ENCODE measurements at regions not wholly inside any gene's neighbourhood (a gene's known extent, or its start where the extent isn't known, plus 50 kb on each side); places are given as distances from the start of the nearest gene placed in this dataset.

DNA sequence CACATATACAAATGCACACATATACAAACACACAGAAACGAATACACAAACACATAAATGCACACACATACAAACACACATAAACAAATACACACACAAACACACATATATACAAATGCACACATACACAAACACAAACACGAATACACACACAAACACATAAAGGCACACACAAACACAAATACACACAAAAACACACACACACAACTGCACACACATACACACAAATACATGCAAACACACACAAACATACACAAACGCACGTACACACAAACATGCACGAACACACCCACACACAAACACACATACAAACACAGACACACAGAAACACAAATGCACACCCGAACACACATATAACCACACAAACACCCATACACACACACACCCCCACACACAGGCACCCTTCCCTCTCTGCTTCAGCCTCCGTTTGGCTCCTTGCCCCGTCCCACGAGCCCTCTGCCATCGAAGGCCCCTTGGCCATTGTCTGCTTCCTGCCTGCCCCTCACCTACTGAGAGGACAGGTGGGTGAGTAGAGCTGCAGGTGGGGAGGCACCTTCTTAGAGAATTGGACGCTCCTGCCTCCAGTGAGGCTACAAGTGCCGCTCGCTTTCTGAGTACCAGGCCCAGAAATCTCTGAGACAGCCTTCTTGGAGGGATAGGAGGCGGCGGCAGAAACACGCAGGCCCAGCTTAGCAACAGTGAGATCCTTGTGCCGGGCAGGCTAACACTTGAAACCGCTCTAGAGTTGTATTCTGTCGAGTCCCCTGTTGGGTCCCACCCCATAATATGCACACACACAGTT, 331.2 kb downstream of the FOXL1 start:
- Mint-ChIP-seq H3K27ac (no peak overlapping the region), H3K36me3 (ENCODE audit: low read depth) (no peaks in the 10 kb centered on the region), H3K9me3 (no peaks in the 10 kb centered on the region), H3K27me3 (ENCODE audit: insufficient read depth) (no peaks in the 10 kb centered on the region), H3K4me1 (no peaks in the 10 kb centered on the region), H3K4me3 (no peak overlapping the region)
- Histone ChIP-seq H3K4me1 (ENCODE audit: control insufficient read depth, insufficient read depth, low read length) (no peaks in the 10 kb centered on the region), H3K9ac (ENCODE audit: extremely low read depth, low read length, poor library complexity, severe bottlenecking) (no peak overlapping the region), H3K9me3 (ENCODE audit: control insufficient read depth, low read length) (no peaks in the 10 kb centered on the region), H3K27ac (ENCODE audit: low read depth, low read length) (no peak overlapping the region), H3K36me3 (ENCODE audit: control insufficient read depth, insufficient read depth, low read length) (no peaks in the 10 kb centered on the region), H3K4me3 (ENCODE audit: low read length) (no peak overlapping the region), H3K27me3 (ENCODE audit: control insufficient read depth, insufficient read depth, low read length, poor library complexity, severe bottlenecking) (no peaks in the 10 kb centered on the region)
- TF ChIP-seq, protein P1, sequence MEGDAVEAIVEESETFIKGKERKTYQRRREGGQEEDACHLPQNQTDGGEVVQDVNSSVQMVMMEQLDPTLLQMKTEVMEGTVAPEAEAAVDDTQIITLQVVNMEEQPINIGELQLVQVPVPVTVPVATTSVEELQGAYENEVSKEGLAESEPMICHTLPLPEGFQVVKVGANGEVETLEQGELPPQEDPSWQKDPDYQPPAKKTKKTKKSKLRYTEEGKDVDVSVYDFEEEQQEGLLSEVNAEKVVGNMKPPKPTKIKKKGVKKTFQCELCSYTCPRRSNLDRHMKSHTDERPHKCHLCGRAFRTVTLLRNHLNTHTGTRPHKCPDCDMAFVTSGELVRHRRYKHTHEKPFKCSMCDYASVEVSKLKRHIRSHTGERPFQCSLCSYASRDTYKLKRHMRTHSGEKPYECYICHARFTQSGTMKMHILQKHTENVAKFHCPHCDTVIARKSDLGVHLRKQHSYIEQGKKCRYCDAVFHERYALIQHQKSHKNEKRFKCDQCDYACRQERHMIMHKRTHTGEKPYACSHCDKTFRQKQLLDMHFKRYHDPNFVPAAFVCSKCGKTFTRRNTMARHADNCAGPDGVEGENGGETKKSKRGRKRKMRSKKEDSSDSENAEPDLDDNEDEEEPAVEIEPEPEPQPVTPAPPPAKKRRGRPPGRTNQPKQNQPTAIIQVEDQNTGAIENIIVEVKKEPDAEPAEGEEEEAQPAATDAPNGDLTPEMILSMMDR (conservative IDR thresholded peaks at IDR 0.05): no peak
- DNase-seq: no peak
- WGBS, 2 experiments (ENCODE audit: insufficient coverage in 1 of 2, insufficient read length in 1 of 2): 89 to 95% methylated on average over 10 to 19 of the region's 19 CpGs

DNA sequence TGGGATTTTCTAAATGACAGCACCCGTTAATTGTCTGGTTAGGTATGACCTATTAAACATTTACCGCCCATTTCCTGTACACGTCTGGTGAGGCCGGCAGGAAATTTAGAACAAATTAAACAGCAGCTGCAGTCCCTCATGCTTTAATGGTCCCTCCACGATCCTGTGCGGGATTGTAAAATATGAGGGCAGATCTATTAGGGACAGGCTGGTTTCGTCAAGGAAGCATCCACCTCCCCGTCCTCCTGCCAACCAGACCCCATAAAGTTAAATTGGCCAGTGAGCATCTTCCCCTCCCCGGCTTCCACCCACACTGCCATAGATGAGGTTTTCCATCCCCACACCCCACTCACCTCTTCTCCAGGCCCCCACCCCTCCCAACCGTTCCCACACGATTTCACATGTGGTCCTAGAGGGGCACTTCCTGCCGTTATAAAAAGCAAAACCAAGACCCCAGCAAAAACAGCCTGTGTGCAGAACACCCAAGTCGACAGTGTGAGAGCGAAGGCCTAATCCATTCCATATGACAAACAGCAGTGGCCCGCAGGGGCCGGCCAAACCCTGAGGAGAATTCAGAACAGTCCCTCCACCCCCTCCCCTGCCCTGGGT, 331.9 kb downstream of the FOXL1 start:
- Histone ChIP-seq H3K4me1 (ENCODE audit: control insufficient read depth, insufficient read depth, low read length) (no peaks in the 10 kb centered on the region), H3K9me3 (ENCODE audit: control insufficient read depth, low read length) (no peaks in the 10 kb centered on the region), H3K4me3 (ENCODE audit: low read length) (no peak overlapping the region), H3K27ac (ENCODE audit: low read depth, low read length) (no peak overlapping the region), H3K9ac (ENCODE audit: extremely low read depth, low read length, poor library complexity, severe bottlenecking) (no peak overlapping the region), H3K27me3 (ENCODE audit: control insufficient read depth, insufficient read depth, low read length, poor library complexity, severe bottlenecking) (no peaks in the 10 kb centered on the region), H3K36me3 (ENCODE audit: control insufficient read depth, insufficient read depth, low read length) (no peaks in the 10 kb centered on the region)
- Mint-ChIP-seq H3K4me3 (no peak overlapping the region), H3K4me1 (no peaks in the 10 kb centered on the region), H3K36me3 (ENCODE audit: low read depth) (no peaks in the 10 kb centered on the region), H3K9me3 (no peaks in the 10 kb centered on the region), H3K27ac (no peak overlapping the region), H3K27me3 (ENCODE audit: insufficient read depth) (no peaks in the 10 kb centered on the region)
- no peak for DNase-seq
- TF ChIP-seq, protein P1 (conservative IDR thresholded peaks at IDR 0.05): no peak
- WGBS, 2 experiments (ENCODE audit: insufficient coverage in 1 of 2, insufficient read length in 1 of 2): 93 to 97% methylated on average over 8 to 16 of the region's 16 CpGs

DNA sequence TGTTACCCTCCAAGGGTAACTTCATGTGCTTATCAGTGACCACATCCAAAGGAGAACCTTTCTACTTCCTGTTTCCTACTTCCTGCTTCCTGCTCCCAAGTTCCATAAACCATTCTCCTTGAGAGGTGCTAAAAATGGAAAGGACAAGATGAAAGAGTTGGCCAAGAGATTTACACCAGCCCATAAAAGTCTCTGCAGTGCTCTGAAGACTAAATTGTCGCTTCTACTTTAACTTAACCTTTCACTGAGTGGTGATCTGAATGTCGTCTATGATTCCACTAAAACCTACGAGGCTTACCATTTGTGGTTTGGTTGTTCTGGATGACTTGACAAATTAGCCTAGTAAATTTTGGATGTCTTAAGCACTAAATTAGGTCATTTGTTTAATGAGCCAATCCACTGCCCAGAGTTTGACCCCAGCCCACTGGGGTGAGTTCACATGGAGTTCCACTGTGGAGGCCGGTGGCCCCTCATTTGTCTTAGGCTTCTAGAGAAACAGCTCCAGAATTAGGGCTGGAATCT, 333.1 kb downstream of the FOXL1 start:
- no peaks in the 10 kb centered on the region for H3K9me3 ChIP-seq (ENCODE audit: control insufficient read depth, low read length)
- Mint-ChIP-seq H3K9me3 (no peaks in the 10 kb centered on the region), H3K27me3 (ENCODE audit: insufficient read depth) (no peaks in the 10 kb centered on the region), H3K4me1 (no peaks in the 10 kb centered on the region), H3K4me3 (no peak overlapping the region), H3K27ac (no peak overlapping the region), H3K36me3 (ENCODE audit: low read depth) (no peaks in the 10 kb centered on the region)
- H3K27me3 ChIP-seq (ENCODE audit: control insufficient read depth, insufficient read depth, low read length, poor library complexity, severe bottlenecking): no peaks in the 10 kb centered on the region
- DNase-seq: no peak
- H3K9ac ChIP-seq (ENCODE audit: extremely low read depth, low read length, poor library complexity, severe bottlenecking): no peak overlapping the region
- TF ChIP-seq, protein P1 (conservative IDR thresholded peaks at IDR 0.05): no peak
- no peak overlapping the region for H3K27ac ChIP-seq (ENCODE audit: low read depth, low read length)
- WGBS, 2 experiments (ENCODE audit: insufficient coverage in 1 of 2, insufficient read length in 1 of 2): 94 to 96% methylated on average over 4 of the region's 4 CpGs
- H3K36me3 ChIP-seq (ENCODE audit: control insufficient read depth, insufficient read depth, low read length): no peaks in the 10 kb centered on the region
- H3K4me1 ChIP-seq (ENCODE audit: control insufficient read depth, insufficient read depth, low read length): no peaks in the 10 kb centered on the region
- no peak overlapping the region for H3K4me3 ChIP-seq (ENCODE audit: low read length)

All from endodermal cell (in vitro differentiated cells).